ENCODE measurements at regions not wholly inside any gene's neighbourhood (a gene's known extent, or its start where the extent isn't known, plus 50 kb on each side); places are given as distances from the start of the nearest gene placed in this dataset.

DNA sequence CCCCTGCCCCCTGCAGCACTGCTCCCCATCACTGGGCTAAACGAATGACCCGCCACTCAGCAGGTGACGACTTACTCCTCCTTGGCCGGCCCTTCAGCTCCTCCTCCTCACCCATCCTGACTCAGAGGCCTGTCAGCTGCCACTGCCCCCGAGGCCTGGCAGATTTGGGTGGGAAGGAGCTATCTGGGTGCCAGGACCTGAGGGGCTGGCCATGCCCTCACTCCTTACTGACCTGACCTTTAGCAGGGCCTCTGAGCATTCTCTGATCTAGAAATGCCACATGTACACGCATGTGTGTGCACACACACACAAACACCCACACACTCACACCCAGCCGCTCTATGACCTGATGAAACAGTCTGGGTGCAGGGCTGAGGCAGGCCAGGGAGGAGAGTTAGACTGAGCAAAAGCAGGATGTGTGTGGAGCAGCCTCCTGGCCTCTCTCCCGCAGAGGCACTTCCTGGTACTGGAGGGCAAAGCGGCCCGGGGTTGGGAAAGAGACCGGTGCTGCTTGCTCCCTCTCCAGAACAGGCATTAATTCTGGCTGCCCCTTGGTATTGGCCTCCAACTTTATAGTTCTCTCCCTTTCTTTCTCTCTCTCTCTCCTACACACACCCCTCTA lies 68.0 kb downstream of the ZFP36L2 start:
- H3K79me2 ChIP-seq (ENCODE audit: low read length) = no peaks in the 10 kb centered on the region
- no peaks in the 10 kb centered on the region for H3K36me3 ChIP-seq (replicated peaks; ENCODE audit: low read depth, low read length)
- no peaks in the 10 kb centered on the region for H3K9me3 ChIP-seq (ENCODE audit: insufficient read depth, low read length)
- H3K9ac ChIP-seq (ENCODE audit: low read length) = no peak overlapping the region
- no peaks in the 10 kb centered on the region for H4K20me1 ChIP-seq (ENCODE audit: insufficient read depth, low read length)
- no peak overlapping the region for H3K27ac ChIP-seq (ENCODE audit: low read length)
- no peaks in the 10 kb centered on the region for H3K27me3 ChIP-seq (ENCODE audit: low read depth, low read length)
- TF ChIP-seq, protein P1, sequence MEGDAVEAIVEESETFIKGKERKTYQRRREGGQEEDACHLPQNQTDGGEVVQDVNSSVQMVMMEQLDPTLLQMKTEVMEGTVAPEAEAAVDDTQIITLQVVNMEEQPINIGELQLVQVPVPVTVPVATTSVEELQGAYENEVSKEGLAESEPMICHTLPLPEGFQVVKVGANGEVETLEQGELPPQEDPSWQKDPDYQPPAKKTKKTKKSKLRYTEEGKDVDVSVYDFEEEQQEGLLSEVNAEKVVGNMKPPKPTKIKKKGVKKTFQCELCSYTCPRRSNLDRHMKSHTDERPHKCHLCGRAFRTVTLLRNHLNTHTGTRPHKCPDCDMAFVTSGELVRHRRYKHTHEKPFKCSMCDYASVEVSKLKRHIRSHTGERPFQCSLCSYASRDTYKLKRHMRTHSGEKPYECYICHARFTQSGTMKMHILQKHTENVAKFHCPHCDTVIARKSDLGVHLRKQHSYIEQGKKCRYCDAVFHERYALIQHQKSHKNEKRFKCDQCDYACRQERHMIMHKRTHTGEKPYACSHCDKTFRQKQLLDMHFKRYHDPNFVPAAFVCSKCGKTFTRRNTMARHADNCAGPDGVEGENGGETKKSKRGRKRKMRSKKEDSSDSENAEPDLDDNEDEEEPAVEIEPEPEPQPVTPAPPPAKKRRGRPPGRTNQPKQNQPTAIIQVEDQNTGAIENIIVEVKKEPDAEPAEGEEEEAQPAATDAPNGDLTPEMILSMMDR (IDR thresholded peaks at IDR 0.05; ENCODE audit: low read depth, low read length) = no peak
- TF ChIP-seq EZH2phosphoT487 (IDR thresholded peaks at IDR 0.05; ENCODE audit: low read depth) = no peak
- H3K4me1 ChIP-seq (ENCODE audit: low read length) = peaks cover 5% of the 10 kb centered on the region; the same call in 1 of the 2 replicates
- H3K4me3 ChIP-seq (ENCODE audit: low read length) = no peak overlapping the region
- H2AFZ ChIP-seq (ENCODE audit: low read depth, low read length) = no peak overlapping the region
- H3K4me2 ChIP-seq (ENCODE audit: low read length) = no peak overlapping the region

DNA sequence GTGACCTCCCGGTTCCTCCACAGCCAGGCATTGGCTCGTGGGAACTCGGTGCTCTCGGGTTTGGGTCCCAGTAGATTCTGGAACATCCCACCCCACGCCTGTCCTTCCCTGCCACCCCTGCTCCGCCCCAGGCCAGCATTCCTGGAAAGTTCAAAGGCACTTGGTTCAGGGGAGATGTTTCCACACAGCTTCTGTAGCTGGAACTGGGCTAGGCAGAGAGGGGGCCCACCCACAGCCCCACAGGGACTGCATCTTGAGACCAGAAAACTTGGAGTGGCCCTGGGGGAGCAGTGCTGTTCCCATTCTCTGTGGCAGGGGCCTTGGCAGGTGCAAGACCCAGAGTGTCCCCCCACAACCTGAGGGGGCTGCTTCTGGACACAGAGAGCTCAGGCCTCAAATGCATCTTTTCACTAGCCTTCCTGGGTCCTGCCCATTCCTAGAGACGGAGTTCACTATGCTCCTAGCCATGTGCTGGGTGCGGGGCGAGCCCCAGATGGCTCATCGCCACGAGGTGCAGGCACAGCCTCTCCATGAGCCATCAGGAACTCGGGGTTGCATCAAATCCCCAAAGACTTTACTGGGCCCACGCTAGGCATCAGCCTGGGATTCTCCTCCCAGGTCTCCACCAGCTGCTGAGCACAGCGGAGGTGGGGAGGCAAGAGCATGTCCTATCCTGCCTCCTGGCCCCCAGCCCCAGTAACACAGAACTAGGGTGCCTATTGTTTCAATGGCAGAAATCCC lies 68.7 kb downstream of the ZFP36L2 start:
- no peaks in the 10 kb centered on the region for H3K9me3 ChIP-seq (ENCODE audit: insufficient read depth, low read length)
- no peaks in the 10 kb centered on the region for H3K79me2 ChIP-seq (ENCODE audit: low read length)
- H3K36me3 ChIP-seq (replicated peaks; ENCODE audit: low read depth, low read length) = no peaks in the 10 kb centered on the region
- H3K4me1 ChIP-seq (ENCODE audit: low read length) = peaks cover 5% of the 10 kb centered on the region; the same call in 1 of the 2 replicates
- no peaks in the 10 kb centered on the region for H4K20me1 ChIP-seq (ENCODE audit: insufficient read depth, low read length)
- H3K4me3 ChIP-seq (ENCODE audit: low read length) = no peak overlapping the region
- H2AFZ ChIP-seq (ENCODE audit: low read depth, low read length) = no peak overlapping the region
- no peak overlapping the region for H3K27ac ChIP-seq (ENCODE audit: low read length)
- H3K27me3 ChIP-seq (ENCODE audit: low read depth, low read length) = no peaks in the 10 kb centered on the region
- TF ChIP-seq, protein P1 (IDR thresholded peaks at IDR 0.05; ENCODE audit: low read depth, low read length) = no peak
- TF ChIP-seq EZH2phosphoT487 (IDR thresholded peaks at IDR 0.05; ENCODE audit: low read depth) = no peak
- no peak overlapping the region for H3K9ac ChIP-seq (ENCODE audit: low read length)
- H3K4me2 ChIP-seq (ENCODE audit: low read length) = no peak overlapping the region

DNA sequence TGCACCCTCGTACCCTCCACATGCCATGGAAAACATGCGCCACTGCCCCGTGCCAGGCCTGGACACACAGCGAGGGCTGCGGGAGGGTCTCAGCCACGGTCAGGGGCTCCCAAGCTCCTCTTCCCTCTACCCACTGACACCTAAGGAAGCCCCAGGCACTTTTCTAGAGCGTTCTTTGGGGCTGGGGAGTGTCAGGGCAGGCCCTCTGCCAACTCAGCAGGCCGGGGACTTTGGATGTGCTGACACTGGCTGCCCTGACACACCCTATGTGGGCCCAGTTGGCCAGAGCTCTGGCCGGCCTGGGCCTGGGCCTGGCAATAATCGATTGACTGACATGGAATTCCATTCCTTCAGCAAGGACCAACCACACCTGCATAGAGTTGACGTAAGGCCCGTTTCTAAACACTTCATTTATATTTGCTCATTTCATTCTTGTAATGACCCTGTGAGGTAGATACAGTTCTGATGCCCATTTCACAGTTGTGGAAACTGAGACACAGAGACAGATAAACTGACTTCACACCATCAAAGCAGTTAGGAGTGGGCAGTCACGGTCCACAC lies 70.5 kb downstream of the ZFP36L2 start:
- Histone ChIP-seq H3K27ac (ENCODE audit: low read length) (no peak overlapping the region), H4K20me1 (ENCODE audit: insufficient read depth, low read length) (no peaks in the 10 kb centered on the region), H3K27me3 (ENCODE audit: low read depth, low read length) (no peaks in the 10 kb centered on the region), H3K36me3 (replicated peaks; ENCODE audit: low read depth, low read length) (no peaks in the 10 kb centered on the region), H3K4me3 (ENCODE audit: low read length) (no peak overlapping the region), H3K9ac (ENCODE audit: low read length) (no peak overlapping the region), H3K4me1 (ENCODE audit: low read length) (peaks cover 5% of the 10 kb centered on the region; the same call in 1 of the 2 replicates), H2AFZ (ENCODE audit: low read depth, low read length) (no peak overlapping the region), H3K9me3 (ENCODE audit: insufficient read depth, low read length) (no peaks in the 10 kb centered on the region), H3K4me2 (ENCODE audit: low read length) (no peak overlapping the region), H3K79me2 (ENCODE audit: low read length) (no peaks in the 10 kb centered on the region)
- TF ChIP-seq, protein P1 (IDR thresholded peaks at IDR 0.05; ENCODE audit: low read depth, low read length) = no peak
- no peak for TF ChIP-seq EZH2phosphoT487 (IDR thresholded peaks at IDR 0.05; ENCODE audit: low read depth)

DNA sequence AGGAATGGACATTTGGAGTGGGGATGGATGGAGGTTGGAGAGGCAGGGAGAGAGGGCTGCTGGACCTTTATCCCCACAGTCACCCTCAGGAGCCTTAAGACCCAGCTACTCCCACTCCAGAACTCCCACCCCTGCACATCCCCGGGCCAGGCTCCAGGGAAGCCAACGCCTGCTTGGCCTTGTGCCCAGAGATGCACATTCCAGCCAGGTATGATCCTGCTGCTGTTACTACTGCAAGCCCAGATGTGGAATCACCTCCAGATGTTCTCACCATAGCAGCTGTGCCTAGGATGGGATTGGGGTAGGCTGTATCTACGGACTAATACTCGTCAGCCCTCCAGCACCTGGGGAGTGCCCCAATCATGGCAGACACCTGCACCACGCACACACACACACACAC lies 71.7 kb downstream of the ZFP36L2 start:
- H3K27ac ChIP-seq (ENCODE audit: low read length) = no peak overlapping the region

More for the DNA sequence above, 71.7 kb downstream of the ZFP36L2 start:
- TF ChIP-seq EZH2phosphoT487 (IDR thresholded peaks at IDR 0.05; ENCODE audit: low read depth) = no peak
- TF ChIP-seq, protein P1 (IDR thresholded peaks at IDR 0.05; ENCODE audit: low read depth, low read length) = no peak
- Histone ChIP-seq H3K9ac (ENCODE audit: low read length) (no peak overlapping the region), H3K79me2 (ENCODE audit: low read length) (no peaks in the 10 kb centered on the region), H3K4me2 (ENCODE audit: low read length) (no peak overlapping the region), H3K9me3 (ENCODE audit: insufficient read depth, low read length) (no peaks in the 10 kb centered on the region), H3K36me3 (replicated peaks; ENCODE audit: low read depth, low read length) (no peaks in the 10 kb centered on the region), H4K20me1 (ENCODE audit: insufficient read depth, low read length) (no peaks in the 10 kb centered on the region), H3K4me1 (ENCODE audit: low read length) (peaks cover 13% of the 10 kb centered on the region), H2AFZ (ENCODE audit: low read depth, low read length) (no peak overlapping the region), H3K27me3 (ENCODE audit: low read depth, low read length) (no peaks in the 10 kb centered on the region), H3K4me3 (ENCODE audit: low read length) (no peak overlapping the region)
